ENCODE measurements at regions not wholly inside any gene's neighbourhood (a gene's known extent, or its start where the extent isn't known, plus 50 kb on each side); places are given as distances from the start of the nearest gene placed in this dataset.

GRCh38 chr10:44689368-44689767, 221.8 kb upstream of the TMEM72 start:
- no peak for DNase-seq

GRCh38 chr10:44696496-44696895, 214.6 kb upstream of the TMEM72 start:
- no peak for DNase-seq

DNA sequence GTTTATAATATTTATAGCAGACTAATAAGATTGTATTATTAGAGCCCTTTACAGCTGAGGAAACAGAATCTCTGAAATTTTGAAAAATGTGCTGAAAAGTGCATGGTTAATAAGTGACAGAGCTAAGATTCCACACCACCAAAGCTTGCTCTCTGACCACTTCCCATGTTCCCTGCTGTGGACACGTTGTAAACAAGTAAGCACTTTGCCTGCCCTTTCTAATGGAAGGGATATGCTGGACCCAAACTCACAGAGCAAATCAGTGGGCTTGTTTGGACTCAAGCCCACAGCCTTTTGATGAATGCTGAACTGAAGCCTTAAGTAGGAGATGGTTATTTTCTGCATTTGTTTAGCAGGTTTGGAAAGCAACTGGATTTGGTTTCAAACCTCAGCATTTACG, 214.0 kb upstream of the TMEM72 start:
- DNase-seq = no peak

DNA sequence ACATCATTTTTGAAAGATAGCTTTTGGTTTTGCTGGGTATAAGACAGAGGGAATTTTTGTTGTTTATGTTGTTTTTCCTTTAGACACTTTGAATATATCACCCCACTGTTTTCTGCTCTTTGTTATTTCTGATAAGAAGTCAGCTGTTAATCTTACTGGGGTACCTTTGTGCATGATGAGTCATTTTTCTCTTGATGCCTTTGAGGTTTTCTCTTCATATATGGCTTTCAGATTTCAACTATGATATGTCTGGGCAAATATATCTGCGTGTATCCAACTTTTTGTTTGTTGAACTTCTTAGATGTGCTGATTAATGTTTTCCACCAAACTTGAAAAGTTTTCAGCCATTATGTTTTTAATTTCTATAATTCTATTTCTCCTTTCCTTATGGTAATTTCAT, 208.6 kb upstream of the TMEM72 start:
- no peak for DNase-seq

- no peak for DNase-seq
Measured at GRCh38 chr10:44703241-44704155, 207.6 kb upstream of the TMEM72 start.

DNA sequence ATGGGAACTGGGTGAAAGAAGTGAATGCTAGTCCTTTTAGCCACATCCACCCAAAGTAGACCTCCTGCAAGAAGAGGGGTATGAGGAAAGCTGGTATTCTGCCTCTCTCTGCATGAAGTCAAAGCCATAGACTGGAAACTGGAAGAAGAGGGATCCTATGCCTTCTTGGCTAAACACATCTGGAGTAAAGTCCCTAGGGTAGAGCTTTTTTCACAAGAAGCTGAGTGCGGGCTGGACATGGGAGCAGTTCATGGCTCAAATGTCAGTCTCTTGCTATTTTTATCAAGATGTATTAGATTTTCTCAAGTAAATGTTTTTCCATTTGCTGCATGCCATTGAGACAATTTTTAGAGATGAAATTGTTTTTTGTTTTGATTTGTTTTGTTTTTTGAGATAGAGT, 206.5 kb upstream of the TMEM72 start:
- no peak for DNase-seq

GRCh38 chr10:44706745-44707144, 204.4 kb upstream of the TMEM72 start:
- no peak for DNase-seq

DNA sequence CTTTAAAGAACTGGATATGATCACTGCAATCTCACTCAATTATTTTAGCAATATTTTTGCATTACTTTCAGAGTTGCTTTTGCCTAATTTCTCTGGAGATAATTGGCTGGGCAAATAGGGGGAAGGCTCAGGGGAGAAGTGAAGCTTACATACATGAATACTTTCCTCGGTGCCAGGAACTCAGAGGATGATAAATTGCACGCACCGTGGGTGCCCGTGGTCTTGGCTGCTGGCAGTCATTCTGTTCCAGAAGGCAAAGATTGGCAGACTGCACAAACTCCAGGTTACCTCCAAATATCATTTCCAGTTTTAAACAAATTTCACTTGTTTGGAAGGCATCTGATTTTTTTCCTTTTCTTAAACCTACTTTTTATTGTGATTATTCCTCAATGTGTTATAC, 197.8 kb upstream of the TMEM72 start:
- no peak for DNase-seq

- DNase-seq = no peak
Measured at GRCh38 chr10:44714451-44714850, 196.7 kb upstream of the TMEM72 start.

DNA sequence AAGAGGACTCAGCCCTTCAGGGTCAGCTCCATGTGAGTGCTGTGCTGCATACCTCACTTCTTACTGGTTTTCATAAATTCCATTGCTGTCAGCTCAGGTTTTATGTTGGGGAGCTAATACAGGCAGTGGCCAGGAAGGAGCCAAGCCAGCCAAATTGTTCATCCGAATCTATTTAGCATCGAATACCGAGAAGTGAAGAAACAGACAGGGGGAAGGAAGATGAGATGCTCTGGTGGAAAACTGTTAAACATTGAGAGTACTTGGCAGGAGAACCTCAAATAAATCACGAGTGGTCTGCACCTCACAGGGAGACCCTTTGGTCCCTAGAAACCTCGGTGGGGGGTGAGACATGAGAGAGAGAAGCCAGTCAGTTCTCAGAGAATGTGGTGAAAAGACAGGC, 196.0 kb upstream of the TMEM72 start:
- no peak for DNase-seq

DNA sequence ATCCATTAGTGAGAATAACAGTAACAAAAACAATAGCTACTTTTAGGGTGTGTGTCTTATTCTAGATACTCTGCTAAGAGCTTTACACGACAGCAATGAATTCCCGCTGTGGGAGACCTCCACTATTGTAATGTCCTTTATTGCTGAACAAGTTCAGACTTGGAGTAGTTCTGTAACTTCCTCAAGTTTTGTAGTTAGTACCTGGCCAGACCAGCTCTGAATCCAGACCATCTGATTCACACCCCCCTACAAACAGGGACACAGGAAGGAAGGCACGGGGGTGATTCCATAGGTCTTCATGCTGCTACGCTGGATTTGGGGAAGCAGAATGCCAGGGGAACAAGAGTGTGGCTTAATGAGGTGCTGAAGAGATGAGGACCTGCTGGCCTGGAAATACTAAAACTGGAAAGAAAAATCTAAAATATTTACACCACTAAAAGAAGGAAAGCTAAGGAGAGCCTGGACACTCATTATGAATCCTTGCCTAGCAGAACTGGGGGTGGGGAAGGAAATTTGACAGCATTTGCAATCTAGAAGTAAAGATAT, 194.6 kb upstream of the TMEM72 start:
- no peak for DNase-seq

- DNase-seq = no peak
Measured at GRCh38 chr10:44723082-44723481, 188.1 kb upstream of the TMEM72 start.

- DNase-seq = no peak
Measured at GRCh38 chr10:44723619-44724325, 187.4 kb upstream of the TMEM72 start.

GRCh38 chr10:44724415-44725174, 186.5 kb upstream of the TMEM72 start:
- no peak for DNase-seq

DNA sequence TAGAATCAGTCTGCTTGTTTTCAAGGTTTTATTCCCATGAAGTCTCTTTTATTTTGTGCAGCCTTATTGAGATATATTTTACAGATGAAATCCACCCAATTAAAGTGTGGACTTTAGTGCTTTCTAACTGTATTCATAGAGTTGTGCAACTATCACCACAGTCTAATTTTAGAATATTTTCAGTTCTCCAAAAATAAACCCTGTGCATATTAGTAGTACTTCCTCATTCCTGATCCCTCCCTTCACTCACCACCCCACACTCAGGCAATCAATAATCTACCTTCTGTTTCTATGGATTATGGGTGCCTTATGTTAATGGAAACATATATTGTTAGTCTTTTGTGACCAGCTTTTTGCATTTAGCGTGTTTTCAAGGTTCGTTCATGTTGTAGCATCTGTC, 185.7 kb upstream of the TMEM72 start:
- no peak for DNase-seq

GRCh38 chr10:44731283-44731682, 179.9 kb upstream of the TMEM72 start:
- DNase-seq = no peak

DNA sequence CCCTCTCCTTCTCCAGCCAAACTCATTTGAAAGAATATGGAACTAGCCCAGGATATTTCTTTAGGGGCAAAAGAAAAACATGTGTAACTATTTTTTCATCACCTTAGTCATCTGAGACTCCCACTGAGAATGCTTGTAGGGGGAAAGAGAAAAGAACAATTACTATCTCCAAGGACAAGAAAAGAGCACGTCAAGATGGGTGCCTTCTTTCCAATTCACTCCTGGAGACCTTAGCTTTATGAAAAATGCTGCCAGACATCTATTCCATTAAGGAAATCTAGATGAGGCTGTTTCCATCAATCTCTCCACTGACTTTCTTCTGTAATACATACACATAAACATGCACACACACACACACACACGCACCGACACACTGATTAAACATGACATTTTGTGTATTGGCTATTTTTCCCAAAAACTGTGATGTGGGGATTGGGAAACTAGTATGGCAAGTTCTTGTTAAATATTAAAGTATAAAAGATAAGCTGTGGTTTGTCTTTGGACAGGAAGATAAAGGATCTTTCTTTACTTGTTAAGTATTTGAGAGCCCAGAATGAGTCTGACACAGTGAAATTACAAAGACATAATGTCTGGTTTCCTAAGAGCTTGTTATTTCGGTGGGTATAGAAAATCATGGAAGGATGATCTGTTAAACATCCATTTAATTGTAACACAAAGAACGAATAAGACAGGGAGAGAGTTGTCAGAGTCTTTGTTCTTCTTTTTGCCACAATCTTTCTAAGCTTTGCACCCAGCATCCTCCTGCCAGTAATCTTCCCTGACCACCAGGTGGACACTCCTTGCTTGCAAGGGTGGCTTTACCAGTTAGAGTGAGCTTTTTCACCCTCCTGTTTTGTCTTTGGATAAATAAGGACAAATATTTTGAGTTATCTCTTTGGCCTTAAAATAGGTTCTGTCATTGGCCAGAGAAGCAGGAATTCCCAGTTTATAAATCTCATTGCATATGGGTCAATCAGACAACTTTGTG, 177.3 kb upstream of the TMEM72 start:
- DNase-seq = no peak

GRCh38 chr10:44742248-44742647, 168.9 kb upstream of the TMEM72 start:
- DNase-seq = no peak

- no peak for DNase-seq
Measured at GRCh38 chr10:44743535-44743934, 167.6 kb upstream of the TMEM72 start.

GRCh38 chr10:44745920-44746319, 165.2 kb upstream of the TMEM72 start:
- no peak for DNase-seq

DNA sequence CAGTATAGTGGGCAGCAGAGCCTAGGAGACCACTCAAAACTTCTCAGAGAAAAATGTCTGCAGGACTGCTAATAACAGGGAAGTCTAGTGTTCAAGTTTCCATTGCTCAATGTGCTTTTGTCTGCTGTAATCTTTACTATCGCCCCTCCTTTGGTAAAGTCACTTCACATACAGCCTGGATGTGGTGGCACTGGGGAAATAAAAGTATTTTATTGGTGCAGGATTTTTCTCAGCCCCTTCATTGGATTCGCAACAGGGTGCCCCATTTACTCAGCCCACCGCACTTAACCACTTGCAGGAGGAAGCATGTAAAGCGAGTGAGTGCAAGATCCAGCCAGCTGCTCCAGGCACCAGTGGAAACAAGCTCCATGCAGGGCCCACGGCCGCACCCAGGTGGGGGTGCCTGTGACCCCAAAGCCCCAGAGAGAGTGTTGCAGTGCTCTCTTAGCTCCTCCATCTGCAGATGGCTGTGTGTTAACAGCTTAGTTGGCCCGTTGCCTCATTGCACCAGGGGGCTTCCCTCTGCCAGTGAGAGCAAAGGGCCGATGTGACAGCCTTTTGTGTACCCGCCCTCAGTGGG, 163.5 kb upstream of the TMEM72 start:
- DNase-seq = no peak

DNA sequence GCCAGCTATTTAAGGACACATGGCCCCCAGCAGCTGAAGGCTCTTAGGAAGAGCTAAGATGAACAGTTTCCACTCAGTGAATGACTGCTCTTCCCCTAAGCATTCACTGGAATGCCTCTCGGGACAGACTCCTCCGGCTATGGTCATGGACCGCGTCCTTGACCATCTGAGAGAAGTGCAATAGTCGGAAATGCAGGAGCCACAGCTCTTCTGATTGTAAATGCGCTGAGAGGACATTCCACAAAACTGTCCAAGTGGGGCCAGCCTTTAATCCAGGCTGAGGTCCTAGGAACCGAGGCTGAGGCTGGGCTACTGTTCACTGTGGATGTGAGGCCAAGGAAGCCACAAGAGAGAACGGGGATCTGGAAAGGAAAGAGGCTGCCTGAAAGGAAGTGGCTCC, 162.0 kb upstream of the TMEM72 start:
- no peak for DNase-seq

All from CD4-positive, alpha-beta T cell treated with Interleukin-12 subunit alpha and Interleukin-12 subunit beta, for 1 hour (primary cell).